Brain microvascular endothelial cell (primary cell): ENCODE measurements at regions not wholly inside any gene's neighbourhood (a gene's known extent, or its start where the extent isn't known, plus 50 kb on each side); places are given as distances from the start of the nearest gene placed in this dataset.

ENCODE experiments used
- DNase-seq: peaks from one replicate; pipeline ENCODE4 v3.0.0-alpha.2; 2020
- H3K27ac ChIP-seq: fragments of 250-450 bp; sonication (Bioruptor Pico); 2 replicates; pipeline ENCODE4 v1.5.1; 2020; ENCODE audit warnings: mild to moderate bottlenecking, moderate library complexity
- H3K27me3 ChIP-seq: fragments of 250-450 bp; sonication (Bioruptor Pico); replicated peaks from 2 replicates; pipeline ENCODE4 v1.5.1; 2020; ENCODE audit warnings: mild to moderate bottlenecking
- H3K36me3 ChIP-seq: fragments of 250-450 bp; sonication (Bioruptor Pico); replicated peaks from 2 replicates; pipeline ENCODE4 v1.5.1; 2020; ENCODE audit warnings: mild to moderate bottlenecking
- H3K4me3 ChIP-seq: 2 replicates; pipeline ENCODE4 v1.5.1; 2011; ENCODE audit warnings: low read depth, mild to moderate bottlenecking, control low read depth, low read length, moderate library complexity
- in situ Hi-C: cut with HindIII; loops from 2 replicates; pipeline ENCODE4 v1.10.0; 2017; ENCODE audit warnings: low sequenced_read_pairs, low pct_ligation_motif_present
- TF ChIP-seq, protein P1 (sequence below): IDR thresholded peaks from 2 replicates; pipeline ENCODE4 v1.5.1; 2011; ENCODE audit warnings: low read depth, mild to moderate bottlenecking, moderate library complexity, low read length, control low read depth, inconsistent platforms; ENCODE audit errors: missing control alignments

DNA sequence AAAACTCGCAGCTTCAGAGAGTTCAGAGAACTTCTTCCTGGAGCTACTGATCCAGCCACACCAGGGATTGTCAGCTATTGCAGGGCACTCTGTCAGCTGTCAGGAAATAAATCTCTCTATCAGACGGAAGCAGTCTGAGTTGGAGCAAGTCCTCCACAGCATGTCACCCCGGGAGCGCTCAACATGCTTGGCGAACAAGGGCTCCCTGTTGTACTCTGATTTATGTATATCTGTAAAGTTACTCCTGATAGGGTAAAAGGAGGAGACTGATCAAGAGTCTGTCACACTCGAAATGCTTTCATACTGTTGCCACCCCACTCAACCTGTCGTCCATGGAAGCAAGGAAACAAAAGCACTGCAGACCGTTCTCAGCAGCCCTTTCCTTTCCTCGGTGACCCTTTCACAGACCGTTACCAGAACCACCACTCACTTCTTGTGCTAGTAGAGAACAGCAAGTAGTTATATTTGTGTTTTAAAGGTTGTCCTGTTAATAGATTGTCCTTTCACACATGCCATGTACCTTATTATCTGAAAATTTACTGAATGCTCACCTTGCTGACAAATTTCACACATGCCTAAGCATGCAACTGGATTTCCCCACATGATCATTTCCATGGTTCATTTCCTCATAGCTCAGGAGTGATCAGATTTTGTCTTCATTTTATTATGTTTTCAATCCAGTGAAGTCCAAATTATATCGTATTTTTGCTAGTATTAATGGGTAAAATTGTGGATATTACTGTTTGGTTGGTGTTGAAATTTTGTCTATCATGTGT is 2108.9 kb upstream of the TENM3 start:
- Histone ChIP-seq H3K27me3 (no peaks in the 10 kb centered on the region), H3K4me3 (peak overlapping the region; percentile 34), H3K27ac (no peak overlapping the region), H3K36me3 (no peaks in the 10 kb centered on the region)
- TF ChIP-seq, protein P1, sequence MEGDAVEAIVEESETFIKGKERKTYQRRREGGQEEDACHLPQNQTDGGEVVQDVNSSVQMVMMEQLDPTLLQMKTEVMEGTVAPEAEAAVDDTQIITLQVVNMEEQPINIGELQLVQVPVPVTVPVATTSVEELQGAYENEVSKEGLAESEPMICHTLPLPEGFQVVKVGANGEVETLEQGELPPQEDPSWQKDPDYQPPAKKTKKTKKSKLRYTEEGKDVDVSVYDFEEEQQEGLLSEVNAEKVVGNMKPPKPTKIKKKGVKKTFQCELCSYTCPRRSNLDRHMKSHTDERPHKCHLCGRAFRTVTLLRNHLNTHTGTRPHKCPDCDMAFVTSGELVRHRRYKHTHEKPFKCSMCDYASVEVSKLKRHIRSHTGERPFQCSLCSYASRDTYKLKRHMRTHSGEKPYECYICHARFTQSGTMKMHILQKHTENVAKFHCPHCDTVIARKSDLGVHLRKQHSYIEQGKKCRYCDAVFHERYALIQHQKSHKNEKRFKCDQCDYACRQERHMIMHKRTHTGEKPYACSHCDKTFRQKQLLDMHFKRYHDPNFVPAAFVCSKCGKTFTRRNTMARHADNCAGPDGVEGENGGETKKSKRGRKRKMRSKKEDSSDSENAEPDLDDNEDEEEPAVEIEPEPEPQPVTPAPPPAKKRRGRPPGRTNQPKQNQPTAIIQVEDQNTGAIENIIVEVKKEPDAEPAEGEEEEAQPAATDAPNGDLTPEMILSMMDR = no peak
- in situ Hi-C loops = no loop called here
- no peak for DNase-seq

DNA sequence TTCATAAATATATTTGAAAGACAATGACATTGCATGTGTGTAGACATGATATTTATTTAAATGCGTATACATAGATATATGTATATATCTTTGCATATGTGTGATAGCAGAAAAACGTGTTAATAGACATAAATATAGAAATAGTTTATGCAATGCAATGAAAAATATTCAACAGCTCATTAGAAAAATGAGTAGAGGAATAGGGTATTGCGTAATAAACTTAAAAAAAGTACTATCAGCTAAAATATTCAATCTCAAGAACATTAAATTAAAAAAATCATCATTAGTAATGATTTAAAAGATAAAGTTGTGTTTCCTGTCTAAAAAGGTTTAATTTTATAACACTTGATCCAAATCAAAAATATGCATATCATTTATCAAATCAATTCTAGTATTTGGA is 2101.5 kb upstream of the TENM3 start:
- H3K4me3 ChIP-seq = no peak overlapping the region
- no peaks in the 10 kb centered on the region for H3K36me3 ChIP-seq
- in situ Hi-C loops = no loop called here
- TF ChIP-seq, protein P1 = no peak
- no peak for DNase-seq
- H3K27ac ChIP-seq = no peak overlapping the region
- H3K27me3 ChIP-seq = no peaks in the 10 kb centered on the region

DNA sequence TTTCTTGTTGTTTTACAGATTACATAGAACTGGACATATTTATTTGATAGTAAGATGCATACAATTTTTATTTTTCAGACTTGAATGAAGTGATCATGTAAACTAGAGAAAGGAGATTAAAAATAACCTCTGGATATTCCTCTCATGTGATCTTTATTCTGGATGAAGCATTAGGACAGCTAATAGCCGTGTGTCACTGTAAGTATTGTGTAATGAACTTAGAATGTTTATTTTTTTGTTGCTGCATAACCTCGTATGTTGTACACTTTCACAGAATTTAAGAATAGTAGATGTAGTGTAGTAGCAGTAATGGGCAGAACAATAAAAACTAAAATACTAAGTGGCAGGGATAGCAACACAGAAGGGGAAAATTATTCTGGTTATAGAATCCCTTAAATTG is 2094.5 kb upstream of the TENM3 start:
- Histone ChIP-seq H3K27ac (no peak overlapping the region), H3K36me3 (no peaks in the 10 kb centered on the region), H3K27me3 (no peaks in the 10 kb centered on the region), H3K4me3 (no peak overlapping the region)
- no peak for DNase-seq
- in situ Hi-C loops = no loop called here
- TF ChIP-seq, protein P1 = no peak

DNA sequence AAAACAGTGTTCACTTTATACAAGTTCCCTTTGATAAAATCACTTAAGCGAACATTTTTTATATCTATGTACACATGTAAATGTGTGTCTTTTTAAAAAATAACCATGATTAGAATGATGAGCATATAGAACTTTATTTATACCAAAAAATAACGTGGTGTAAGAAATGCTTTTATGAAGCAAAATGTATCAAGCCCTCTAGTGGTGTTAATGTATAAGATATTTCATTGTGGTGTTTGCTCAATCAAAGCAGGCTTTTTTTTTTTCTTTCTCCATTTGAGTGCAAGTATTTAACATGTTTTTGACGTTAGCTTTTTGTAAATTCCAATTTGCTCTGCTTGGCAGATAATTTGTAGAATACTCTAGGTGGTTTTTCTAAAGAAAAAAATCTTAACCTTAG is 2092.4 kb upstream of the TENM3 start:
- Histone ChIP-seq H3K27ac (no peak overlapping the region), H3K36me3 (no peaks in the 10 kb centered on the region), H3K4me3 (no peak overlapping the region), H3K27me3 (no peaks in the 10 kb centered on the region)
- TF ChIP-seq, protein P1 = peak; percentile 29
- in situ Hi-C loops = no loop called here
- no peak for DNase-seq

DNA sequence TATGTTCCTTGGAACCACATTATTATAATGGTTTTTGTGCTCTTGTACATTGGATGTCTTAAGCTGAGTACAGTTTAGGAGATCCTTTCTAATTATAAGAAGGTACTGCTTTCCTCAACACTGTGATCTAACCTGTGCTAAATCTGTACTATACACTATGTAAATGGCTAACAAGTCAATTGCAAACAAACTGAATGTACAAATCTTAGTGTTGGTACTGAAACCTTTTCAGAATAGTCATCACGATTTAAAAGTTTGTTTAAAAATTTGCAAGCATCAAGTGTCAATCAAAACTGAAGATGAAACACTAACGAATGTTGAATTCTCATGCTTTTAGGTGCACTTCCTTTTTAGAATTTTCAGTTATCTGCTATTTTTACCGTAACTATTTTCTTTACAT is 2090.4 kb upstream of the TENM3 start:
- in situ Hi-C loops = no loop called here
- H3K27ac ChIP-seq = no peak overlapping the region

More for the DNA sequence above, 2090.4 kb upstream of the TENM3 start:
- H3K36me3 ChIP-seq = no peaks in the 10 kb centered on the region
- no peaks in the 10 kb centered on the region for H3K27me3 ChIP-seq
- no peak overlapping the region for H3K4me3 ChIP-seq
- TF ChIP-seq, protein P1 = no peak
- DNase-seq = no peak
